HAP-1 (cell line): ENCODE measurements at regions not wholly inside any gene's neighbourhood (a gene's known extent, or its start where the extent isn't known, plus 50 kb on each side); places are given as distances from the start of the nearest gene placed in this dataset.

Source experiments
- DNase-seq, 2 experiments: peaks; one replicate each; pipeline ENCODE4 v3.0.0-alpha.2; 2016 to 2020; ENCODE audit warnings: low spot score in 2 of 2
- H3K27me3 ChIP-seq: fragments of 250-450 bp; sonication (Bioruptor Pico); 2 replicates; pipeline ENCODE4 v1.5.1; 2020; ENCODE audit warnings: low read depth, mild to moderate bottlenecking, moderate library complexity
- H3K36me3 ChIP-seq: fragments of 250-450 bp; sonication (Bioruptor Pico); replicated peaks from 2 replicates; pipeline ENCODE4 v1.5.1; 2020; ENCODE audit warnings: mild to moderate bottlenecking
- H3K4me1 ChIP-seq: fragments of 250-450 bp; sonication (Bioruptor Pico); 2 replicates; pipeline ENCODE4 v1.5.1; 2020; ENCODE audit warnings: mild to moderate bottlenecking
- H3K4me3 ChIP-seq: fragments of 250-450 bp; sonication (Bioruptor Pico); 2 replicates; pipeline ENCODE4 v1.5.1; 2020; ENCODE audit warnings: mild to moderate bottlenecking, moderate library complexity
- H3K9me3 ChIP-seq: fragments of 250-450 bp; sonication (Bioruptor Pico); 2 replicates; pipeline ENCODE4 v1.5.1; 2020; ENCODE audit warnings: mild to moderate bottlenecking, moderate library complexity
- in situ Hi-C: fragments of 300-500 bp; cut with MboI; formaldehyde crosslinking; loops from 3 replicates; pipeline ENCODE4 v1.14.3; 2020; ENCODE audit warnings: low sequenced_read_pairs, inconsistent platforms, mixed read lengths

GRCh38 chr2:194166818-194167217 lies 1490.2 kb upstream of the SLC39A10 start:
- in situ Hi-C loops, result no loop called here
- DNase-seq, result peak; percentile 41 to 51
- no peaks in the 10 kb centered on the region for H3K27me3 ChIP-seq
- no peaks in the 10 kb centered on the region for H3K36me3 ChIP-seq
- H3K4me3 ChIP-seq, result no peak overlapping the region
- H3K4me1 ChIP-seq, result no peaks in the 10 kb centered on the region
- no peaks in the 10 kb centered on the region for H3K9me3 ChIP-seq

DNA sequence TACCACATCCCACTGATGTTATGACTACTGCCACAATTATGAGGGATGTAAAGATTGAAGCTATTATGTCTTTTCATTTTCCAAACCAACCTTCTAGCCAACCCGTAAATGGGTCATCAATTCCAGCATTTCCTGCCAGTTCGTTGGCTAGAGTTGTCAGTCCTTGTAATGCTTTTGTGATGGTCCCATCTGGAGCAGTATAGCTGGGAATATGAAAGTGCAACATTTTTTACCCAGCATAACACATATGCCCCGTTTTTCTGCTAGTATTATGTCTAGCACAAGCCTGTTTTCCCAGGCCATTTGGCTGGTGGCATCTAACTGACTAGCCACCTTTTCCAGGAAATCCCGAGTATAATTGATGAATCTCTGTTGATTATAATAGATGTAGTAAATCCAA lies 1501.6 kb upstream of the SLC39A10 start:
- no peak overlapping the region for H3K4me3 ChIP-seq

GRCh38 chr2:194151231-194151630 lies 1505.8 kb upstream of the SLC39A10 start:
- Histone ChIP-seq H3K27me3 (no peaks in the 10 kb centered on the region), H3K9me3 (no peaks in the 10 kb centered on the region), H3K36me3 (no peaks in the 10 kb centered on the region), H3K4me1 (no peaks in the 10 kb centered on the region), H3K4me3 (no peak overlapping the region)
- no peak for DNase-seq
- in situ Hi-C loops, result no loop called here

More for the DNA sequence above, 1501.6 kb upstream of the SLC39A10 start:
- Histone ChIP-seq H3K4me1 (no peaks in the 10 kb centered on the region), H3K9me3 (no peaks in the 10 kb centered on the region), H3K36me3 (no peaks in the 10 kb centered on the region), H3K27me3 (no peaks in the 10 kb centered on the region)
- in situ Hi-C loops, result no loop called here
- no peak for DNase-seq

GRCh38 chr2:194135463-194135862 lies 1521.6 kb upstream of the SLC39A10 start:
- no peaks in the 10 kb centered on the region for H3K36me3 ChIP-seq
- no peaks in the 10 kb centered on the region for H3K27me3 ChIP-seq
- DNase-seq, result no peak
- no peak overlapping the region for H3K4me3 ChIP-seq
- in situ Hi-C loops, result no loop called here
- H3K4me1 ChIP-seq, result peaks cover 7% of the 10 kb centered on the region
- H3K9me3 ChIP-seq, result no peaks in the 10 kb centered on the region

DNA sequence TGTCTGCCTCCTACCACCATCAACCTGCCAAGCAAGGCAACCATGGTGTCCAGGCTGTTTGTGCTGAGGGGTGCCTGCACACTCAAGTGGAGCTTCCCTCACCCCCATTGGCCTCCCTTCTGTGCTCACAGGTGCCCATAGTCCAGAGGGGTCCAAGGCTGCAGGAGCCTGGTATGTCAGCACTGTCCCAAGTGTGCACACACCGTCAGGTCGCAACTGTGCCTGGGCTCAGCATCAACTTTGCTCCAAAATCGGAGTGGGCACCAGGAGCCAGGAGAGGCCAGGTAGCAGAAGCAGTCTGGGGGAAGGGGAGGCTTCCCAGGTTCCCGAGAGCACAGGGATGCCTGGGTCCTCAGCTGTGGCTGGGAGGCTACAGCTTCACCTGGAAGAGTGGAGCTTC lies 1528.2 kb upstream of the SLC39A10 start:
- H3K27me3 ChIP-seq, result no peaks in the 10 kb centered on the region
- H3K9me3 ChIP-seq, result no peaks in the 10 kb centered on the region
- H3K4me3 ChIP-seq, result no peak overlapping the region
- no peak for DNase-seq
- H3K36me3 ChIP-seq, result no peaks in the 10 kb centered on the region
- in situ Hi-C loops, result no loop called here
- no peaks in the 10 kb centered on the region for H3K4me1 ChIP-seq

- Histone ChIP-seq H3K36me3 (no peaks in the 10 kb centered on the region), H3K4me1 (no peaks in the 10 kb centered on the region), H3K9me3 (no peaks in the 10 kb centered on the region), H3K27me3 (no peaks in the 10 kb centered on the region), H3K4me3 (no peak overlapping the region)
- in situ Hi-C loops, result no loop called here
- no peak for DNase-seq
Observed at GRCh38 chr2:194126418-194126817, 1530.6 kb upstream of the SLC39A10 start.

- Histone ChIP-seq H3K27me3 (no peaks in the 10 kb centered on the region), H3K4me3 (no peak overlapping the region), H3K4me1 (peaks cover 6% of the 10 kb centered on the region), H3K9me3 (no peaks in the 10 kb centered on the region), H3K36me3 (no peaks in the 10 kb centered on the region)
- no peak for DNase-seq
- in situ Hi-C loops, result no loop called here
Observed at GRCh38 chr2:194116861-194117260, 1540.2 kb upstream of the SLC39A10 start.

DNA sequence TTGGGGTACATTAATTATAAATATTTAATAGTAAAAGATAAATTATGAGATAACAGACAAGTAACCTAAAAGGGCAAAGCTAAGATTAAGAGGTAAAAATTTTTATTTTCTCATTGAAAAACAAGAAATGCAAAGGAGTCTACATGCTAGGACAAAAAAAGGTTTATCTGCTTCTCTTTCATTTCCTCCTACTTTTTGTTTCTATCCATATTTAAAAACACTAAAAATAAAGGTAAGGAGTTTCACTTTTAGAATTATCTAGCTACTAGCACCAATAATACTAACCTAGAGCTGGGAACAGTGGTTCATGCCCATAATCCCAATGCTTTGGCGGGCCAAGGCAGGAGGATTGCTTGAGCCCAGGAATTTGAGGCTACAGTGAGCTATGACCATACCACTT lies 1551.7 kb upstream of the SLC39A10 start:
- Histone ChIP-seq H3K4me1 (no peaks in the 10 kb centered on the region), H3K9me3 (no peaks in the 10 kb centered on the region), H3K27me3 (no peaks in the 10 kb centered on the region), H3K4me3 (no peak overlapping the region), H3K36me3 (no peaks in the 10 kb centered on the region)
- no peak for DNase-seq
- in situ Hi-C loops, result no loop called here

- Histone ChIP-seq H3K36me3 (no peaks in the 10 kb centered on the region), H3K4me1 (no peaks in the 10 kb centered on the region), H3K27me3 (no peaks in the 10 kb centered on the region), H3K4me3 (no peak overlapping the region), H3K9me3 (no peaks in the 10 kb centered on the region)
- in situ Hi-C loops, result no loop called here
- no peak for DNase-seq
Observed at GRCh38 chr2:194104687-194105086, 1552.3 kb upstream of the SLC39A10 start.

DNA sequence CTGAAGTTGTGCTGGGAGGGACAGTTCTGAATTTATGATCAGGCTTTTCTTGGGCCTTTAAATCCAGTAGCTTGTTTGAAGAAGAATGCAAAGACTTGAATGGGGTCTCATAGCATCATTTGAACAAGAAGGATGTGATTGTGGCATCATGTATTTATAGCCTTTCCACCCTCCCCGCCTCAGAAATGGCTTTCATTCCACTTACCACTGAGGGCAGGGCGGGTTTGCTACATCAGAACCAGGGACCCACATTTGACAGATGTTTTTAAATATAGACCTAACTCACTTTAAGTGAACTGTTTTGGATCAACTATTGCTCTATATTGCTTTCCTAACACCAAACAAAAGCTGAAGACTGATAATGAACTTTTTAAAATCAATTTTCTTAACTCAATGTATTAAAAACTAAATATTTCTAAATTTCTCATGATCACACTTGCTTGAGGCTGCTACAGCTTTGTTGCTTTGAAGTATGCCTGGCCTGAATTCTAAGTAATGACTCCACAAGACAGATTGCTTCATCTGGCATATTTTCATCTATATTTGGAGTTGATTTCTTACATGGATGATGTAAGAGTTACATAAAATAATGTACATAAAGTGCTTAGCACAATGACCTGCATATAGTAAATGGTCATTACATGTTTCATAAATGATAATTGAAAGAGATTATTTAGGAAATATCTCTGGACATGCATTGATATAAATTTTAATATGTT lies 1552.9 kb upstream of the SLC39A10 start:
- no peaks in the 10 kb centered on the region for H3K27me3 ChIP-seq
- no peaks in the 10 kb centered on the region for H3K4me1 ChIP-seq
- in situ Hi-C loops, result no loop called here
- H3K9me3 ChIP-seq, result no peaks in the 10 kb centered on the region
- no peaks in the 10 kb centered on the region for H3K36me3 ChIP-seq
- DNase-seq, result no peak
- no peak overlapping the region for H3K4me3 ChIP-seq

GRCh38 chr2:194102546-194102945 lies 1554.5 kb upstream of the SLC39A10 start:
- in situ Hi-C loops, result no loop called here

DNA sequence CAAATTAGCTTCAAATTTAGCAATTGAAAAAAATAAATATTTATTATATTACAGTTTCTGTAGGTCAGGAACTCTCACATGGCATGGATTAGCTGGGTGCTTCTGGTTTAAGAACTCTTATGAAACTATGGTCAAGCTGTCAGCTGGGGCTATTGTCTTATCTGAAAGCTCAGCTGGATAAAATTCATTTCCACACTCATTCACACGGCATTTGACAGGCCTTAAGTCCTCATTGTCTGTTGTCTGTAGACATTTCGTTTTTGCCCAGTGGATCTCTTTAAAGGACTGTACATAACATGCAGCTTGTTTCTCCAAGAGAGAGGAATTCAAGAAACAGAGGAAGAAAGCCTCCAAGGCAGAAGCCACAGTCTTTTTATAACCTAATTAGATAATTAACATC lies 1556.8 kb upstream of the SLC39A10 start:
- no peak overlapping the region for H3K4me3 ChIP-seq
- H3K9me3 ChIP-seq, result no peaks in the 10 kb centered on the region
- in situ Hi-C loops, result no loop called here
- no peaks in the 10 kb centered on the region for H3K36me3 ChIP-seq
- no peak for DNase-seq
- no peaks in the 10 kb centered on the region for H3K27me3 ChIP-seq
- no peaks in the 10 kb centered on the region for H3K4me1 ChIP-seq

More at GRCh38 chr2:194102546-194102945, 1554.5 kb upstream of the SLC39A10 start:
- Histone ChIP-seq H3K9me3 (no peaks in the 10 kb centered on the region), H3K36me3 (no peaks in the 10 kb centered on the region), H3K4me1 (no peaks in the 10 kb centered on the region), H3K27me3 (no peaks in the 10 kb centered on the region), H3K4me3 (no peak overlapping the region)
- no peak for DNase-seq

DNA sequence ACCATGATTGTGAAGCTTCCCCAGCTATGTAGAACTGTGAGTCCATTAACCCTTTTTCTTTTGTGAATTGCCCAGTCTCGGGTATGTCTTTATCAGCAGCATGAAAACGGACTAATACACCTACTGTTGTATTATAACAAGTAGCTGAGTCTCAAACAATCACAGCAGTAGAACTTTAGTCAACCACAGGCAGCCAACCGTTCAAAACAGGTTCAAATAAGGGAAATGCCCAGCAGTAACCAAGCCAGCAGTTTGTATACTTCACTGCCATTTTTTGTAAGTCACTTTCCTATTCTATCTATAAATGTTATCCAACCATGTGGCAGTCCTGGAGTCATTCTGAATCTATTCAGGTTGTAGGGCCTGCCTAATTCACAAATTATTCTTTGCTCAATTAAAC lies 1560.6 kb upstream of the SLC39A10 start:
- peaks cover 2% of the 10 kb centered on the region; the same call in 1 of the 2 replicates for H3K4me1 ChIP-seq

GRCh38 chr2:194095359-194095758 lies 1561.7 kb upstream of the SLC39A10 start:
- DNase-seq, result no peak
- H3K9me3 ChIP-seq, result no peaks in the 10 kb centered on the region

More for the DNA sequence above, 1560.6 kb upstream of the SLC39A10 start:
- no peaks in the 10 kb centered on the region for H3K9me3 ChIP-seq
- H3K4me3 ChIP-seq, result no peak overlapping the region
- in situ Hi-C loops, result no loop called here
- no peaks in the 10 kb centered on the region for H3K27me3 ChIP-seq
- DNase-seq, result no peak
- H3K36me3 ChIP-seq, result no peaks in the 10 kb centered on the region

More at GRCh38 chr2:194095359-194095758, 1561.7 kb upstream of the SLC39A10 start:
- Histone ChIP-seq H3K4me1 (peaks cover 2% of the 10 kb centered on the region; the same call in 1 of the 2 replicates), H3K27me3 (no peaks in the 10 kb centered on the region), H3K4me3 (no peak overlapping the region), H3K36me3 (no peaks in the 10 kb centered on the region)
- in situ Hi-C loops, result no loop called here
